ENCODE measurements at regions not wholly inside any gene's neighbourhood (a gene's known extent, or its start where the extent isn't known, plus 50 kb on each side); places are given as distances from the start of the nearest gene placed in this dataset.

- no peak for TF ChIP-seq CTCF (IDR thresholded peaks at IDR 0.05)
- TF ChIP-seq POLR2A (IDR thresholded peaks at IDR 0.05) = no peak
Observed at GRCh38 chr4:181051931-181052330, 1191.3 kb upstream of the TENM3 start.
